Suprapubic skin (tissue), 3 donors: ENCODE measurements at regions not wholly inside any gene's neighbourhood (a gene's known extent, or its start where the extent isn't known, plus 50 kb on each side); places are given as distances from the start of the nearest gene placed in this dataset.

Source experiments
- CTCF ChIP-seq, 2 donors: fragments of 200-600 bp in 1 of 2; fragments of 450-650 bp in 1 of 2; sonication (generic) in 1 of 2; IDR thresholded peaks; one replicate each; pipeline ENCODE4 v1.5.1; 2016 to 2019; ENCODE audit warnings: antibody characterized with exemption in 2 of 2, mild to moderate bottlenecking in 1 of 2, moderate library complexity in 1 of 2
- EP300 ChIP-seq: sonication (generic); formaldehyde crosslinking; IDR thresholded peaks from one replicate; pipeline ENCODE4 v1.6.1; 2017; ENCODE audit warnings: antibody characterized with exemption

GRCh38 chr13:89571676-89572075 lies 1775.8 kb upstream of the MIR17HG start:
- TF ChIP-seq CTCF (IDR thresholded peaks at IDR 0.05) (no peak), EP300 (no peak)
